Stimulated activated CD8-positive, alpha-beta memory T cell treated with anti-CD3 and anti-CD28 coated beads, Interleukin-15, amount 100 ng/mL, for 24 hours (primary cell): ENCODE measurements at regions not wholly inside any gene's neighbourhood (a gene's known extent, or its start where the extent isn't known, plus 50 kb on each side); places are given as distances from the start of the nearest gene placed in this dataset.

ENCODE experiments used
- DNase-seq: peaks from one replicate; pipeline ENCODE4 v3.0.0-alpha.2; 2020; ENCODE audit warnings: low read depth

GRCh38 chr3:135867911-135868310, 97.6 kb upstream of the PPP2R3A start:
- DNase-seq = no peak

GRCh38 chr3:135868801-135869200, 96.7 kb upstream of the PPP2R3A start:
- DNase-seq = no peak

- DNase-seq = no peak
Observed at GRCh38 chr3:135869439-135870105, 96.0 kb upstream of the PPP2R3A start.

- DNase-seq = no peak
Observed at GRCh38 chr3:135871311-135871710, 94.2 kb upstream of the PPP2R3A start.

- DNase-seq = no peak
Observed at GRCh38 chr3:135874035-135874434, 91.5 kb upstream of the PPP2R3A start.

GRCh38 chr3:135878501-135878900, 87.0 kb upstream of the PPP2R3A start:
- DNase-seq = no peak

- DNase-seq = no peak
Observed at GRCh38 chr3:135885885-135886284, 79.6 kb upstream of the PPP2R3A start.

GRCh38 chr3:135887220-135887619, 78.3 kb upstream of the PPP2R3A start:
- no peak for DNase-seq

GRCh38 chr3:135889443-135889842, 76.1 kb upstream of the PPP2R3A start:
- DNase-seq = no peak

- no peak for DNase-seq
Observed at GRCh38 chr3:135891121-135891520, 74.4 kb upstream of the PPP2R3A start.

GRCh38 chr3:135895106-135895733, 70.3 kb upstream of the PPP2R3A start:
- peak; percentile 6 for DNase-seq

- DNase-seq = no peak
Observed at GRCh38 chr3:135895734-135896121, 69.8 kb upstream of the PPP2R3A start.

GRCh38 chr3:135896613-135897012, 68.9 kb upstream of the PPP2R3A start:
- no peak for DNase-seq

- DNase-seq = no peak
Observed at GRCh38 chr3:135897715-135898114, 67.8 kb upstream of the PPP2R3A start.

GRCh38 chr3:135898774-135899173, 66.8 kb upstream of the PPP2R3A start:
- DNase-seq = no peak

- no peak for DNase-seq
Observed at GRCh38 chr3:135905058-135905724, 60.3 kb upstream of the PPP2R3A start.

GRCh38 chr3:135907422-135908165, 57.9 kb upstream of the PPP2R3A start:
- DNase-seq = no peak

GRCh38 chr3:135908225-135908624, 57.3 kb upstream of the PPP2R3A start:
- DNase-seq = no peak

- no peak for DNase-seq
Observed at GRCh38 chr3:135908737-135909136, 56.8 kb upstream of the PPP2R3A start.

GRCh38 chr3:135911110-135911509, 54.4 kb upstream of the PPP2R3A start:
- DNase-seq = no peak

GRCh38 chr3:135915206-135915605, 50.3 kb upstream of the PPP2R3A start:
- no peak for DNase-seq
